G401 (cell line): ENCODE measurements at regions not wholly inside any gene's neighbourhood (a gene's known extent, or its start where the extent isn't known, plus 50 kb on each side); places are given as distances from the start of the nearest gene placed in this dataset.
"Not testable (repeated sequence)": the region's sequence is repeated elsewhere in the genome, so short reads cannot be mapped to it uniquely, and the experiment has no call there.

Source experiments
- DNase-seq: peaks from one replicate; pipeline ENCODE4 v3.0.0-alpha.2; 2015; ENCODE audit warnings: low spot score
- in situ Hi-C: cut with HindIII; loops from 2 replicates; pipeline ENCODE4 v1.10.0; 2016; ENCODE audit warnings: low sequenced_read_pairs, mixed read lengths

- DNase-seq = no peak
- in situ Hi-C loops = no loop called here
Observed at GRCh38 chr6:21739838-21740237, 146.3 kb downstream of the SOX4 start.

- DNase-seq = no peak
- in situ Hi-C loops = no loop called here
Observed at GRCh38 chr6:21740376-21741124, 147.0 kb downstream of the SOX4 start.

- DNase-seq = no peak
Observed at GRCh38 chr6:21741221-21742109, 147.9 kb downstream of the SOX4 start.

GRCh38 chr6:21742238-21742660 is 148.7 kb downstream of the SOX4 start:
- DNase-seq = no peak
- in situ Hi-C loops = no loop called here

More at GRCh38 chr6:21741221-21742109, 147.9 kb downstream of the SOX4 start:
- in situ Hi-C loops = no loop called here

- in situ Hi-C loops = no loop called here
Observed at GRCh38 chr6:21744331-21744730, 150.8 kb downstream of the SOX4 start.

GRCh38 chr6:21745543-21746337 is 152.2 kb downstream of the SOX4 start:
- DNase-seq = no peak
- in situ Hi-C loops = no loop called here

More at GRCh38 chr6:21744331-21744730, 150.8 kb downstream of the SOX4 start:
- DNase-seq = no peak

GRCh38 chr6:21747441-21747840 is 153.9 kb downstream of the SOX4 start:
- DNase-seq = no peak
- in situ Hi-C loops = no loop called here

GRCh38 chr6:21748343-21749056 is 154.9 kb downstream of the SOX4 start:
- in situ Hi-C loops = no loop called here
- DNase-seq = no peak

GRCh38 chr6:21749754-21750153 is 156.2 kb downstream of the SOX4 start:
- in situ Hi-C loops = no loop called here
- no peak for DNase-seq

- in situ Hi-C loops = no loop called here
- no peak for DNase-seq
Observed at GRCh38 chr6:21750575-21750974, 157.0 kb downstream of the SOX4 start.

GRCh38 chr6:21751608-21752007 is 158.1 kb downstream of the SOX4 start:
- in situ Hi-C loops = no loop called here
- no peak for DNase-seq

- no peak for DNase-seq
- in situ Hi-C loops = no loop called here
Observed at GRCh38 chr6:21752054-21752811, 158.7 kb downstream of the SOX4 start.

GRCh38 chr6:21753241-21754108 is 159.9 kb downstream of the SOX4 start:
- no peak for DNase-seq
- in situ Hi-C loops = no loop called here

- in situ Hi-C loops = no loop called here
Observed at GRCh38 chr6:21754891-21755290, 161.3 kb downstream of the SOX4 start.

GRCh38 chr6:21756487-21756886 is 162.9 kb downstream of the SOX4 start:
- no peak for DNase-seq
- in situ Hi-C loops = no loop called here

More at GRCh38 chr6:21754891-21755290, 161.3 kb downstream of the SOX4 start:
- no peak for DNase-seq

GRCh38 chr6:21757392-21757791 is 163.8 kb downstream of the SOX4 start:
- DNase-seq, in situ Hi-C loops: not testable (repeated sequence)

GRCh38 chr6:21759721-21760120 is 166.2 kb downstream of the SOX4 start:
- DNase-seq = no peak
- in situ Hi-C loops = no loop called here
